ENCODE measurements at regions not wholly inside any gene's neighbourhood (a gene's known extent, or its start where the extent isn't known, plus 50 kb on each side); places are given as distances from the start of the nearest gene placed in this dataset.

- Histone ChIP-seq H3K4me1 (replicated peaks in 1 of 2) (no peaks in the 10 kb centered on the region), H3K27ac (no peak overlapping the region), H3K27me3 (no peaks in the 10 kb centered on the region), H3K4me3 (no peak overlapping the region), H3K36me3 (replicated peaks in 1 of 2) (no peaks in the 10 kb centered on the region), H3K9me3 (replicated peaks in 1 of 3) (no peaks in the 10 kb centered on the region)
- 54 to 64% (median 61%) methylated on average over 1 of the region's 1 CpG for WGBS, 4 donors
- DNase-seq: no peak
- TF ChIP-seq POLR2A (IDR thresholded peaks at IDR 0.05) (no peak), CTCF (IDR thresholded peaks at IDR 0.05) (no peak)
- intact Hi-C loops (cut with DNase I): no loop called here
Measured at GRCh38 chr6:102405860-102406259, 1012.4 kb downstream of the GRIK2 start.

GRCh38 chr6:102402635-102403329 is 1009.3 kb downstream of the GRIK2 start:
- intact Hi-C loops (cut with DNase I): no loop called here
- no peaks in the 10 kb centered on the region for H3K36me3 ChIP-seq (replicated peaks in 1 of 2)
- DNase-seq: no peak
- TF ChIP-seq POLR2A (IDR thresholded peaks at IDR 0.05) (no peak), CTCF (IDR thresholded peaks at IDR 0.05) (no peak)
- H3K4me3 ChIP-seq: no peak overlapping the region
- no peaks in the 10 kb centered on the region for H3K9me3 ChIP-seq (replicated peaks in 1 of 3)
- WGBS, 4 donors: 73 to 88% (median 82%) methylated on average over 2 of the region's 2 CpGs
- H3K27ac ChIP-seq: no peak overlapping the region
- no peaks in the 10 kb centered on the region for H3K27me3 ChIP-seq
- H3K4me1 ChIP-seq (replicated peaks in 1 of 2): no peaks in the 10 kb centered on the region

- Histone ChIP-seq H3K27me3 (no peaks in the 10 kb centered on the region), H3K4me3 (no peak overlapping the region), H3K4me1 (replicated peaks in 1 of 2) (no peaks in the 10 kb centered on the region), H3K9me3 (replicated peaks in 1 of 3) (peaks cover 0 to 5% (median 0%) of the 10 kb centered on the region in 3 donors), H3K36me3 (replicated peaks in 1 of 2) (no peaks in the 10 kb centered on the region), H3K27ac (no peak overlapping the region)
- DNase-seq: no peak
- 54 to 69% (median 56%) methylated on average over 2 of the region's 2 CpGs for WGBS, 4 donors
- intact Hi-C loops (cut with DNase I): no loop called here
- TF ChIP-seq CTCF (IDR thresholded peaks at IDR 0.05) (no peak), POLR2A (IDR thresholded peaks at IDR 0.05) (no peak)
Measured at GRCh38 chr6:102398788-102399390, 1005.4 kb downstream of the GRIK2 start.

GRCh38 chr6:102390541-102390940 is 997.0 kb downstream of the GRIK2 start:
- 75 to 94% (median 86%) methylated on average over 6 of the region's 6 CpGs for WGBS, 4 donors
- TF ChIP-seq CTCF (IDR thresholded peaks at IDR 0.05) (no peak), POLR2A (IDR thresholded peaks at IDR 0.05) (no peak)
- H3K9me3 ChIP-seq (replicated peaks in 1 of 3): peaks cover 0 to 5% (median 0%) of the 10 kb centered on the region in 3 donors
- DNase-seq: peak in 1 of 7 donors; percentile 50
- H3K27me3 ChIP-seq: no peaks in the 10 kb centered on the region
- H3K4me3 ChIP-seq: no peak overlapping the region
- no peak overlapping the region for H3K27ac ChIP-seq
- no peaks in the 10 kb centered on the region for H3K36me3 ChIP-seq (replicated peaks in 1 of 2)
- intact Hi-C loops (cut with DNase I): no loop called here
- H3K4me1 ChIP-seq (replicated peaks in 1 of 2): no peaks in the 10 kb centered on the region
